Urothelium cell line (cell line): ENCODE measurements at regions not wholly inside any gene's neighbourhood (a gene's known extent, or its start where the extent isn't known, plus 50 kb on each side); places are given as distances from the start of the nearest gene placed in this dataset.
"Not testable (repeated sequence)": the region's sequence is repeated elsewhere in the genome, so short reads cannot be mapped to it uniquely, and the experiment has no call there.

Experiments used
- DNase-seq: peaks from one replicate; pipeline ENCODE4 v3.0.0; 2011; ENCODE audit warnings: low spot score, mixed read lengths
- FAIRE-seq: peaks from 2 replicates; lab custom pipeline; 2011; peaks lifted over from hg19 to GRCh38; lab: Jason Lieb, UNC

GRCh38 chr1:234851450-234852438 lies 241.8 kb upstream of the IRF2BP2 start:
- no peak for DNase-seq
- FAIRE-seq = no peak

- DNase-seq (no peak), FAIRE-seq (no peak)
These were observed 239.9 kb upstream of the IRF2BP2 start for GRCh38 chr1:234849832-234850231.

- FAIRE-seq (no peak), DNase-seq (peak; percentile 40)
These were observed 239.1 kb upstream of the IRF2BP2 start for GRCh38 chr1:234848972-234849649.

GRCh38 chr1:234846813-234847212 lies 236.8 kb upstream of the IRF2BP2 start:
- FAIRE-seq, DNase-seq: not testable (repeated sequence)

- FAIRE-seq = no peak
These were observed 235.9 kb upstream of the IRF2BP2 start for GRCh38 chr1:234845836-234846235.

GRCh38 chr1:234845097-234845660 lies 235.2 kb upstream of the IRF2BP2 start:
- DNase-seq (no peak), FAIRE-seq (no peak)

More at GRCh38 chr1:234845836-234846235, 235.9 kb upstream of the IRF2BP2 start:
- DNase-seq = no peak

- FAIRE-seq (no peak), DNase-seq (peak; percentile 38)
These were observed 234.6 kb upstream of the IRF2BP2 start for GRCh38 chr1:234844479-234845031.

- DNase-seq = no peak
- no peak for FAIRE-seq
These were observed 234.0 kb upstream of the IRF2BP2 start for GRCh38 chr1:234843946-234844345.

- FAIRE-seq = no peak
- DNase-seq = no peak
These were observed 233.0 kb upstream of the IRF2BP2 start for GRCh38 chr1:234842726-234843641.

GRCh38 chr1:234841710-234842231 lies 231.8 kb upstream of the IRF2BP2 start:
- DNase-seq (no peak), FAIRE-seq (no peak)

- FAIRE-seq = no peak
These were observed 231.3 kb upstream of the IRF2BP2 start for GRCh38 chr1:234841281-234841680.

GRCh38 chr1:234840843-234841242 lies 230.9 kb upstream of the IRF2BP2 start:
- FAIRE-seq (no peak), DNase-seq (no peak)

More at GRCh38 chr1:234841281-234841680, 231.3 kb upstream of the IRF2BP2 start:
- DNase-seq = no peak

GRCh38 chr1:234840253-234840652 lies 230.3 kb upstream of the IRF2BP2 start:
- FAIRE-seq = no peak
- DNase-seq = no peak

- DNase-seq (no peak), FAIRE-seq (no peak)
These were observed 229.7 kb upstream of the IRF2BP2 start for GRCh38 chr1:234839663-234840062.

GRCh38 chr1:234838820-234839219 lies 228.8 kb upstream of the IRF2BP2 start:
- no peak for FAIRE-seq
- no peak for DNase-seq

GRCh38 chr1:234838182-234838581 lies 228.2 kb upstream of the IRF2BP2 start:
- FAIRE-seq (no peak), DNase-seq (no peak)

GRCh38 chr1:234837713-234838112 lies 227.7 kb upstream of the IRF2BP2 start:
- FAIRE-seq (no peak), DNase-seq (no peak)

- no peak for FAIRE-seq
These were observed 226.9 kb upstream of the IRF2BP2 start for GRCh38 chr1:234836776-234837357.

GRCh38 chr1:234836045-234836681 lies 226.2 kb upstream of the IRF2BP2 start:
- no peak for DNase-seq
- no peak for FAIRE-seq

More at GRCh38 chr1:234836776-234837357, 226.9 kb upstream of the IRF2BP2 start:
- DNase-seq = no peak
